Activated naive CD8-positive, alpha-beta T cell (primary cell): ENCODE measurements at regions not wholly inside any gene's neighbourhood (a gene's known extent, or its start where the extent isn't known, plus 50 kb on each side); places are given as distances from the start of the nearest gene placed in this dataset.
"Not testable (repeated sequence)": the region's sequence is repeated elsewhere in the genome, so short reads cannot be mapped to it uniquely, and the experiment has no call there.

ENCODE experiments used
- H3K27ac Mint-ChIP-seq: one replicate; pipeline ENCODE4 v1.8.0; 2021; ENCODE audit warnings: mixed read lengths
- H3K27me3 Mint-ChIP-seq: one replicate; pipeline ENCODE4 v1.8.0; 2021; ENCODE audit warnings: mixed read lengths
- H3K36me3 Mint-ChIP-seq: one replicate; pipeline ENCODE4 v1.8.0; 2021; ENCODE audit warnings: mixed read lengths
- H3K4me1 Mint-ChIP-seq: one replicate; pipeline ENCODE4 v1.8.0; 2021; ENCODE audit warnings: low read depth, mixed read lengths
- H3K4me3 Mint-ChIP-seq: one replicate; pipeline ENCODE4 v1.8.0; 2021; ENCODE audit warnings: mild to moderate bottlenecking, mixed read lengths
- H3K9me3 Mint-ChIP-seq: one replicate; pipeline ENCODE4 v1.8.0; 2021; ENCODE audit warnings: low read depth, mixed read lengths

DNA sequence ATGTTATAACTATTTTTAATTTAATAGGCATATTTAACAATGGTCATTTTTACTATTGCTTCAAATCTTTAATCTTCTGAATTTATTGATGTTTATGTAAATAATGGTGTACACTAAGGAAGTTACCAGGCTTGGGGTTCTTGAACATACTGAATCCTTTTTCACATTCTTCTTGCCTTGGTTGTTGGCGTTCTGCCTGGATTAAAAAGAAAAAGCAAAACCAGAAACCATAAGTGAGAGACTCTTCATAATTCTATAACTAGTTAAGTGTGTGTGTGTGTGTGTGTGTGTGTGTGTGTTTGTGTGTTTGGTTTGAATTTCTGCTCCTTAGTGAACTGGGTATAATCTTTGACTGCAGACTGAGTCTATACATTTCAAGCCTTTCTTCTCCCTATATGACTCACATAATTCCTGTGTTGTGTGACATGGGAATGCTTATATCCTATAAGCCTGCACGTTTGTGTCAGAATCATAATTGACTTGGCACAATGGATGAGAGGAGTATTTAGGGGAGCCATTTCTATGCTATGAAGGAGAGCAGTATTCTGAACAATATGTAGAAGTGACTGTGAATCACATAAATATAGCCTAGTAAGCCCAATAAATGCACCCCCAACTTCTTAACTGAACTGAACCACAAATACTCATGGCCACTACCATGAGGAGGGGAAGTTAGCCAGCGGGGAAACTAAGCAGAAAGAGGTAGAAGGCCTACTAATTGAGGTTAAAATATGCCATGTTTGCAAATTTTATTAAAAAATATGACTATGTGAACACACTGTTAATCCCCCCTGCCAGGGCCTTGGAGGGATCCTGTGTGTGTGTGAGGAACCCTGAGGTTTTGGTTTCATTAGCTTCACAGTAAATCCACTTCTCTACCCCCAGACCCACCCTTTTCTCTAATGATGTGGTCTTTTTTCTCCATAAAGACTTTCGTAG, 425.5 kb downstream of the BCKDHB start:
- Mint-ChIP-seq H3K27me3 (peaks cover 3% of the 10 kb centered on the region), H3K36me3 (no peaks in the 10 kb centered on the region), H3K4me1 (no peaks in the 10 kb centered on the region), H3K4me3 (no peak overlapping the region), H3K9me3 (no peaks in the 10 kb centered on the region), H3K27ac (no peak overlapping the region)

DNA sequence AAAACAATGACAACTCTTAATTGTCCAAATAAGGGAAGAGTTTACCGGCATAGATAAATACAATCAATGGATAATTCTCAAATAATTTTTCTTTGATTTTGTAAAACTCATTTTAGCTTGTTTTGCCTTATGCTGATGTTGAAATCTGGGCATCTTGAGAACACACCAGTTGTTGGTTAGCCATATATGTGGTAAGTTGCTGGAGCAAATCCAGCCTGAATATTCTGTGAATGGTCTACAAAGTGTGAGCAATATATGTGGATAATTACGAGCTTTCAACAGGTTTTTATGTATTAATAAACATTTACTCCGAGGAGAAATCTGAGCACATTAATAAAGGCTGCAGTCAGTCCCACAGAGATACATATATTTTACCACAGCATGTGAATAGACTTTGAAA, 423.6 kb downstream of the BCKDHB start:
- Mint-ChIP-seq H3K36me3 (no peaks in the 10 kb centered on the region), H3K4me3 (no peak overlapping the region), H3K27ac (no peak overlapping the region), H3K9me3 (no peaks in the 10 kb centered on the region), H3K27me3 (peaks cover 5% of the 10 kb centered on the region), H3K4me1 (no peaks in the 10 kb centered on the region)

DNA sequence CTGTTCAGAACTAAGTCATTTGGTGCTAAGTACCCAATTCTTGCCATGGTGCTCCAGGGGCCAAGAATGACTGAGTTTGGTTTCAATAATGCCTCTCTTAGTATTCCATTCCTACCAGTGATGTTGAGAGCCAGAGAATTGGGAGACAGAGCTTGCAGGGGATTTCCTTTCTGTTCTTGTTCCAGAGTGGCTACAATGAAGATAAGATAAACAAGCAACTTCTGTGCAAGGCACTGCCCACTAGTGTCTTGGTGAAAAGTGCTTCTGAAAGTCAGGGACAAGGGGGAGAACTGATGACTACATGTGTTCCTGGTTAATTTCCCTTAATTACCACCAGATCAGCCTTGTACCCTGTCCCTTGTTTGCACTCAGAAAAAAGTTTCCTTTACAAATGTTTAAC, 421.6 kb downstream of the BCKDHB start:
- H3K27me3 Mint-ChIP-seq = peaks cover 8% of the 10 kb centered on the region
- H3K4me3 Mint-ChIP-seq = no peak overlapping the region
- no peaks in the 10 kb centered on the region for H3K4me1 Mint-ChIP-seq
- no peaks in the 10 kb centered on the region for H3K36me3 Mint-ChIP-seq
- no peak overlapping the region for H3K27ac Mint-ChIP-seq
- no peaks in the 10 kb centered on the region for H3K9me3 Mint-ChIP-seq

DNA sequence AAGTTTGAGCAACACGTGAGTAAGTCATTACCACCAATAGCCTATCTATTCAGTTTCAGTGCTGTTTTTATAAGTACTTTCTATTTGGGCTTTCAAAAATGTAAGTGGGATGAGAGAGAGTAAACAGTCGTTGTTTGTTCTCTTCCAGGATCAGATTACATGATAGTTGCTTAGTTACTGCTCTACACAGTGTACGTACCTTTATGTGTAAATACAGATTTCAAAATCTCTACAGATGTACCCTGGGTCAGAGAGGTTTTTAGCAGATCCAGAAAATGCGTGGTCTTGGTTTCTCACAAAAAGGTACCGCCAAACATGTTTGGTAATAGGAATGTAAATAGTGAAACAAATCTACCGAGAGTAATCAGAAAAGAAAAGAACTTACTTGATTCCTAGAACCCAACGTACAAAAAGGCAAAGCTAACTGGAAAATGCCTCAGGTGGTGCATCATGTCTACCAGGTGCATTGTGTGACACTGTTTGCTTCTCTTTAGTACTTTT, 421.1 kb downstream of the BCKDHB start:
- Mint-ChIP-seq H3K9me3 (no peaks in the 10 kb centered on the region), H3K4me3 (no peak overlapping the region), H3K27me3 (peaks cover 13% of the 10 kb centered on the region), H3K4me1 (no peaks in the 10 kb centered on the region), H3K36me3 (no peaks in the 10 kb centered on the region), H3K27ac (no peak overlapping the region)

DNA sequence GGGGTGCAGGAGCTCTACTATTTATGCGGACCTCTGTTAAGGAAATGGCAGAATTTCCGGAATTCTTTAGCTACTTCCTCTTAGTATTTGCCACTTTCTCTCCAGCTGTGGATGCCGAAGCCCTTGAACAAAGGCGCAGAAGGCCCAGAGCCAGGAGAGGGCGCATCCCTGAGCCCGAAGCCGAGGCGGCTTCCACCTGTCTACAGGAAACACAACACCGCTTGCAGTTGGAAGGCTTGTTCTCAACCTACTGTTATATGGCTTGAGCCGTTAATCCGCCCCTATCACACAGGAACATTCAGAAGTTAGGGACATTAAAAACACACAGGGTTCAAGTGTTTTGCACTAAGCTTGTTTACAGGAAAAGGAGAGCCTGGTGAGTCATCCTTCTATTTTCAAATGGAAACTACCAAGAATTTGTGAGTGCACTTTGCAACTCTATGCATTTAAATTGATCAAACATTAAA, 417.1 kb downstream of the BCKDHB start:
- peaks cover 12% of the 10 kb centered on the region for H3K27me3 Mint-ChIP-seq
- H3K4me3 Mint-ChIP-seq = no peak overlapping the region
- no peaks in the 10 kb centered on the region for H3K36me3 Mint-ChIP-seq
- no peak overlapping the region for H3K27ac Mint-ChIP-seq
- H3K4me1 Mint-ChIP-seq = no peaks in the 10 kb centered on the region
- H3K9me3 Mint-ChIP-seq = no peaks in the 10 kb centered on the region

DNA sequence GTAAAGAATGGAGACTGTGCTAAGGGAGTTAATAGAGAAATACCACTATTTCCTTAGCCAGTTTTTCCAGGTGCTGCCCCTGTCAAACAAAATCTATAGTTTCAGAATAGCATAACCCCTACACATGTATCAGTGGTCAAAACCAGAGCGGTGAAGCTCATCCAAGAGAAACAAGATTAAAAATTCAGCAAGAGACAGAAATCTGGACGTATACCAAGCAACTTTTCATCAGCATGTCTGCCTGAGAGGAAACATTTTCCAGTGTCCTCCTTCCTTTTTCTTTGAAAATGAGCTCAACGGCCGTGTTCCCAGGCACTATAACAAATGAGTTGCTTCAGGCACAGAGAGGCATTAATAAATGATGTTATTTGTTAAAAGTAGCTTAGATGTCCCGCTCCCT, 416.5 kb downstream of the BCKDHB start:
- no peak overlapping the region for H3K27ac Mint-ChIP-seq
- no peak overlapping the region for H3K4me3 Mint-ChIP-seq
- H3K36me3 Mint-ChIP-seq = no peaks in the 10 kb centered on the region
- H3K4me1 Mint-ChIP-seq = no peaks in the 10 kb centered on the region
- H3K9me3 Mint-ChIP-seq = no peaks in the 10 kb centered on the region
- peaks cover 12% of the 10 kb centered on the region for H3K27me3 Mint-ChIP-seq

DNA sequence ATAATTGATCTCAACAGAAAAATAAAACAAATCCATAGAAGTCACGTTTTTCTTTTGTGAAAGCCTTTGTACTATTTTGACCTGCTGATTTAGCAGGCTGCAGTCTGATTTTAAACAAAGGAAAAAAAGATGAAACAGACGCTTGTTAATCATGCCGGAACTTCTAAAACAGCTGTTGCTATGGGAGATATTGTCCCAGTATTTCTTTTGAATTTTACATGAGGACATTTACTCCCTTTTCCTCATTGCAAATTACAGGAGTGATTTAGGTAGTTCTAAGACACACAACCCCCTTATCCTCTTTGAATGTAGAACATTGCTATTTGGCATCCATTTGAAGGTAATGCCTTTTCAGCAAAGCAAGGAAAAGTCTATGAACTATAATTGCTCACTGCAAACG, 416.1 kb downstream of the BCKDHB start:
- no peak overlapping the region for H3K4me3 Mint-ChIP-seq
- no peaks in the 10 kb centered on the region for H3K4me1 Mint-ChIP-seq
- no peaks in the 10 kb centered on the region for H3K36me3 Mint-ChIP-seq
- H3K27me3 Mint-ChIP-seq = peaks cover 11% of the 10 kb centered on the region
- H3K9me3 Mint-ChIP-seq = no peaks in the 10 kb centered on the region
- H3K27ac Mint-ChIP-seq = no peak overlapping the region

DNA sequence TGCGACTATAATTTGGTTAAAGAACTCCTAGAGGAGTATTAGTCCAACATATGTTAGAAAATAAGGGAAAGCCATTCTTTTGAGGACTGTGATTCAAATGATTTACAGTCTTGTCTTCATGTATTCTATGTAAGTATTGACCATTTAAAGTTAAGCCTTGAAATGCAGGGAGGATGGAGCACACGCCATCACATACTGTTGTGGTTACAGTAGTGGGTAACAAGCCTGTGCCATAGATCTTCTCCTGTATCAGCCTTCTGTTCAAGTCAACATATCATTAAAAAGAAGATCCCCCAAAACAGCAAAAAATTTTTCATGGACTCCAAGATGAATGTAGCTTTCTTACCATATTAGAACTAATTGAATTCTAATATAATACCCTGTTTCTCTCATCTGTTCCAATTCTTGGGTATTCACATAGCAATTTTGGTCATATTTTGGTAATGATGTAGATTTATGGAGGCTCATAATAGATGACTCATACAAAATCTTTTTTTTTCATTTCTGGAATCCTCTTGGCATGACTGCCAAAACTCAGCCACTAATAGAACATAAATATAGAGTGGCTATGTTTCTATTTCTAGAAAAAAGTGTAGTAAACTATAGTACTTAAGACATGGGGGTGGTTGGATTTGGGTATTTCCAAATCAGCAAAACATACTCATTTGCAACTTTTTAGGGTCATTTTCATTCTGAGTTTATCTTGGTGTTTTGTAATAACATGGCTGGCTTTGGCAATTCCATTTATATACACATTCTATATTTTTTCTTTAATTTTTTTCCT, 413.5 kb downstream of the BCKDHB start:
- Mint-ChIP-seq H3K4me3 (no peak overlapping the region), H3K36me3 (no peaks in the 10 kb centered on the region), H3K27me3 (peaks cover 9% of the 10 kb centered on the region), H3K27ac (no peak overlapping the region), H3K9me3 (no peaks in the 10 kb centered on the region), H3K4me1 (no peaks in the 10 kb centered on the region)

DNA sequence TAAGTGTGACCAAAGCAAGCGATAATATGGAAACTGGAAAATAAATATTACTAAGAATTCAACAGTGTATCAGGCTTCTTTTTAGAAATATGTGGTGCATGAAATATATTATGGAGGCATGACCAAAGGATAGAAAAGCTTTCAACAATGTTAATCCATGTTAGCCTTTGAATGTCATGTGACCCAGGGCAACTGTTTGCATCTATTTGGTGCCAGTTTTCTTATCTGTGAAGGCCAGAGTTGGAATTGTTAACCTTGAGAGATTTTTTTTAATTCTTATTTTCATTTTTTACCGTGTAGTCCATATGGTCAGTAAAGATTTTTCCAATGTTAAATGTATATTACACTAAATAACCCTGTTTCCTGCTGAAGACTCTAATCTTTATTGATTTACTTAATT, 411.1 kb downstream of the BCKDHB start:
- no peaks in the 10 kb centered on the region for H3K4me1 Mint-ChIP-seq
- H3K4me3 Mint-ChIP-seq = no peak overlapping the region
- H3K36me3 Mint-ChIP-seq = no peaks in the 10 kb centered on the region
- peaks cover 3% of the 10 kb centered on the region for H3K27me3 Mint-ChIP-seq
- no peak overlapping the region for H3K27ac Mint-ChIP-seq
- H3K9me3 Mint-ChIP-seq = no peaks in the 10 kb centered on the region

DNA sequence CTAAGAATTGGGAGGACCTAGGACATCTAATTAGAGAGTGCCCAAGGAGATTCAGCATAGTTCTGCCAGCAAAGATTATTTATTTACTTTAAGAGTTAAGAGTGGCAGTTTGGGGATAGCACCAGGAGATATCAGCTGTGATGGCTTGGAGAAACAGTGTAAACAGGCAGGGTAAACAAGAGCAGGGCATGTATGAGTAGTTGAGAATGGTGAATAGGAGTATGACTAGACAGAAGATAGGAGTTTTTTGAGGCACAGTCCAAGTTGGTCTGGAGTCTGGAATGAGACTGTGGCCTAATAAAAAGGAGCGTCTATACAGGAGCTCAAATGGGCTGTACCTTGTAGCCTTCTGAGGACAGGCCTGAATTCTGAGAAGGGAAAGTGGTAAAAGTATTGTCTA, 404.1 kb downstream of the BCKDHB start:
- not testable (repeated sequence) for H3K4me1 Mint-ChIP-seq, H3K9me3 Mint-ChIP-seq, H3K36me3 Mint-ChIP-seq, H3K27me3 Mint-ChIP-seq, H3K27ac Mint-ChIP-seq, H3K4me3 Mint-ChIP-seq

DNA sequence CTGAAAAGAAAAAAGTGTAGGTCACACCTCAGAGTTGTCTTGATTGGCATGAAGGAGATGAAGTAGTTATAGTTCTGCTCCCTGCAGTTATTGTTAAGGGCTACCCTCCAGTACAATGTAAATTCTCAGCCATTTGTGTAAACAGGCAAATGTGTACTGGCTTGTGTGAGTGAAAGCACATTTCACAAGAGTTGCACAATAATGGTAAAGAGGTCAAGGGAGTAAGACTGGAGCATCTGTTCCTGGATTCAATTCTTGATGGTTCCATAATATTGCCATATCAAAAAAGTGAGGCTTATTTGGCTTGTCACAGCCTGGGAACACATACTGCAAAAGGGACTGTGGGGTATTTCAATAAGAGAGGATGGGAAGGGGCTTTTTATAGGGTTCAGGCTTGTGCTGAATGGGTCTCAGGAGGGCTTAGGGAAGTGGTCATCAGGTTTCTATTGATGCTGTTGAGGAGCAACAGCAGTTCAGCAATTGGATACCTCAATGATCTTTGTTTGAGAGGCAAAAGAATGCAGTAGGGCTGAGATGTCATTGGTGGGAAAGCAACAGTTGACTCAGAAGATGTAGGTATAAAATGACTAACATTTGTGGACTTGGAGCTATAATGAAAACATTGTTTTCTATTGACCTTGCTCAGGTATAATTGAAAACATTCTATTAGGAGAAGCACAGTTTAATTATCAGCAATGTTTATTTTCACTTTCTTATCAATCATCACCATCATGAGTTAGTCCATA, 402.6 kb downstream of the BCKDHB start:
- Mint-ChIP-seq H3K27ac (no peak overlapping the region), H3K36me3 (no peaks in the 10 kb centered on the region), H3K4me1 (no peaks in the 10 kb centered on the region), H3K27me3 (peaks cover under 1% of the 10 kb centered on the region), H3K4me3 (no peak overlapping the region), H3K9me3 (no peaks in the 10 kb centered on the region)

DNA sequence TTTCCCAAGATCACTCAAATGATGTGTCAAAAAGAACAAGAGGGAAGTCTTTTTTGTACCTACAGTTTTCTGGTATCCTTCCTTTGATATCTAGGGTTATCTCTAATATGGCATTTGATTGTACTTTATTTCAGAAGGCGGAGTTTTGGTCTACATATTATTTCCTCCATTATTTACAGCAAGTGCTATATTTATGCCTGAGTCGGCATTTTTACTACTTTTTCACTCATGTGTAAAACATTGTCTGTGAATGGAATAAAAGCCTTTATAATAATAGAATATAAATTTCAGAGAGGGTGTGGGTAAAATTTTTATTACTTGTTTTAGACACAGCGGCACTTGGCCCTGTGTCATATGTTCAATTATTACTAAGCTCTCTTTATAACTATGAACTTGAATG, 398.4 kb downstream of the BCKDHB start:
- H3K27me3 Mint-ChIP-seq = peaks cover under 1% of the 10 kb centered on the region
- H3K36me3 Mint-ChIP-seq = no peaks in the 10 kb centered on the region
- H3K4me1 Mint-ChIP-seq = no peaks in the 10 kb centered on the region
- H3K27ac Mint-ChIP-seq = no peak overlapping the region
- no peak overlapping the region for H3K4me3 Mint-ChIP-seq
- H3K9me3 Mint-ChIP-seq = no peaks in the 10 kb centered on the region

DNA sequence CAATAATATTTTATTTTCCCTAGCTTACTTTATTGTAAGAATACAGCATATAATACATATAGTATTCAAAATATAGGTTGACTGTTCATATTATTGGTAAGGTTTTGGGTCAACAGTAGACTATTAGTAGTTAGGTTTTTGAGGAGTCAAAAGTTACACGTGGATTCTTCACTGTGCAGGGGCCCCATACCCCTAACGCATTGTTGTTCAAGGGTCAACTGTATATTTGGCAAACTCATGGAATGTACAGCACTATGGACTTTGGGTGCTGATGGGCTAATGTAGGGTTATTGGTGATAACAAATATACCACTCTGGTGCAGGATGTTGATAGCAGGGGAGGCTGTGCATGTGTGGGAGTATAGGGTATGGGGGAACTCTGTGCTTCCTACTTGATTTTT, 397.2 kb downstream of the BCKDHB start:
- Mint-ChIP-seq H3K27me3 (peaks cover 3% of the 10 kb centered on the region), H3K4me1 (no peaks in the 10 kb centered on the region), H3K27ac (no peak overlapping the region), H3K4me3 (no peak overlapping the region), H3K36me3 (no peaks in the 10 kb centered on the region), H3K9me3 (no peaks in the 10 kb centered on the region)

DNA sequence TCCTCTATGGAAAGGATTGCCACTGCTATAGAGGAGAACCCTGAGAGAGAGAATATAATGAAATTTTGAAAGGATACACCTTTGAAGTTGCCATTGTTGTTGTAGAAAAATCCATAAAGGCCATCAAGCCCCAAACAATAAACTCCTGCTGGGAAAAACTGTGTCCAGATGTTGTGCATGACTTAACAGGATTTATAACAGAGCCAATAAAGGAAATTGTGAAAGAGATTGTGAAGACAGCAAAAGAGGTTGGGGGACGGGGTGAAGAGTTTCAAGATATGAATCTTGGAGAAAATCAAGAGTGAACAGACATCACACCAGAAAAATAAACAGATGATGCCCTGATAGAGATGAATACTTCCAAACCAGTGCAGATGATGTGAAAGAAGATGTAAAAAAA, 396.4 kb downstream of the BCKDHB start:
- H3K4me1 Mint-ChIP-seq = no peaks in the 10 kb centered on the region
- H3K4me3 Mint-ChIP-seq = no peak overlapping the region
- no peaks in the 10 kb centered on the region for H3K9me3 Mint-ChIP-seq
- no peaks in the 10 kb centered on the region for H3K36me3 Mint-ChIP-seq
- peaks cover 8% of the 10 kb centered on the region for H3K27me3 Mint-ChIP-seq
- H3K27ac Mint-ChIP-seq = no peak overlapping the region

DNA sequence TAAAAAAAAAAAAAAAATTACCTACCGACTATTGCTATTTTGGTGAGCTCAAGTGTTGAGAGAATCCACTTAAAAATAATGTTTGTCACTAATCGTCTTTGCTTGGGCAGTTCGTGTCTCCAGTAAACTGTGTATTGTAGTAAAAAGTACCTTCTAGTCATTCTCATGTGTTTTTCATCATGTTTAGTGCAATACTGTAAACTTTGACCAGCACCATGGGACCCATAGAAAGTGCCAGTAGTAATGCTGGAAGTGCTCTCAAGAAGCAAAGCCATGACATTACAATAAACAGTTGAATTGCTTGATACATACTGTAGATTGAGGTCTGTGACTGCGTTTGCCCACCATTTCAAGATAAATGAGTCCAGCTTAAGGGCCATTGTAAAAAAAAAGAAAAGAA, 395.2 kb downstream of the BCKDHB start:
- peaks cover 8% of the 10 kb centered on the region for H3K27me3 Mint-ChIP-seq
- H3K36me3 Mint-ChIP-seq = no peaks in the 10 kb centered on the region
- H3K4me3 Mint-ChIP-seq = no peak overlapping the region
- no peaks in the 10 kb centered on the region for H3K4me1 Mint-ChIP-seq
- no peak overlapping the region for H3K27ac Mint-ChIP-seq
- no peaks in the 10 kb centered on the region for H3K9me3 Mint-ChIP-seq
